ENCODE measurements at regions not wholly inside any gene's neighbourhood (a gene's known extent, or its start where the extent isn't known, plus 50 kb on each side); places are given as distances from the start of the nearest gene placed in this dataset.

GRCh38 chr3:20898962-20899361 is 713.0 kb upstream of the SGO1 start:
- TF ChIP-seq CTCF (IDR thresholded peaks at IDR 0.05): no peak
- no peak for TF ChIP-seq REST (IDR thresholded peaks at IDR 0.05; ENCODE audit: insufficient read depth in 1 of 2, low read depth in 2 of 2, low read length in 1 of 2)
- TF ChIP-seq POLR2AphosphoS5 (IDR thresholded peaks at IDR 0.05; ENCODE audit: low read depth, low read length): no peak

Data from Panc1 (cell line).